IPS-18a (cell line): ENCODE measurements at regions not wholly inside any gene's neighbourhood (a gene's known extent, or its start where the extent isn't known, plus 50 kb on each side); places are given as distances from the start of the nearest gene placed in this dataset.

Source experiments
- H3K27ac ChIP-seq: one replicate; pipeline ENCODE4 v1.5.1; 2013; ENCODE audit warnings: low read length
- H3K27me3 ChIP-seq: one replicate; pipeline ENCODE4 v1.6.1; 2013; ENCODE audit warnings: mild to moderate bottlenecking, low read length; ENCODE audit not compliant: control insufficient read depth, insufficient read depth
- H3K36me3 ChIP-seq: one replicate; pipeline ENCODE4 v1.6.1; 2013; ENCODE audit warnings: low read depth, low read length; ENCODE audit not compliant: control insufficient read depth
- H3K4me1 ChIP-seq: one replicate; pipeline ENCODE4 v1.6.1; 2013; ENCODE audit warnings: low read depth, low read length; ENCODE audit not compliant: control insufficient read depth
- H3K4me3 ChIP-seq: one replicate; pipeline ENCODE4 v1.5.1; 2013; ENCODE audit warnings: low read length
- H3K9ac ChIP-seq: one replicate; pipeline ENCODE4 v1.6.1; 2013; ENCODE audit warnings: mild to moderate bottlenecking, low read length, moderate library complexity
- H3K9me3 ChIP-seq: one replicate; pipeline ENCODE4 v1.6.1; 2013; ENCODE audit warnings: low read depth, low read length; ENCODE audit not compliant: control insufficient read depth

DNA sequence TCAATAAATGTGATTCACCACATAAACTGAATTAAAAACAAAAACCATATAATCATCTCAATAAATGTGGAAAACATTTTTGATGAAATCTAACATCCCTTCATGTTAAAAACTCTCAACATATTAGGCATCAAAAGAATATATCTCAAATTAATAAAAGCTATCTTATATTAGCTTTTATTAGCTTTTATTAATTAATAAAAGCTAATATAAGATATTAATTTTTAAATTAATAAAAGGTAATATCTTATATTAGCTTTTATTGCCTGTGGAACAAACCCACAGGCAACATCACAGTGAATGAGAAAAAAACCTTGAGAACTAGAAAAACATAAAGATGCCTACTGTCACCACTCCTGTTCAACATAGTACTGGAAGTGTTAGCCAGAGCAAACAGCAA lies 338.9 kb upstream of the GRIA1 start:
- Histone ChIP-seq H3K4me3 (no peak overlapping the region), H3K36me3 (no peaks in the 10 kb centered on the region), H3K9ac (no peak overlapping the region), H3K27ac (no peak overlapping the region), H3K27me3 (no peaks in the 10 kb centered on the region), H3K4me1 (peaks cover 2% of the 10 kb centered on the region), H3K9me3 (no peaks in the 10 kb centered on the region)

DNA sequence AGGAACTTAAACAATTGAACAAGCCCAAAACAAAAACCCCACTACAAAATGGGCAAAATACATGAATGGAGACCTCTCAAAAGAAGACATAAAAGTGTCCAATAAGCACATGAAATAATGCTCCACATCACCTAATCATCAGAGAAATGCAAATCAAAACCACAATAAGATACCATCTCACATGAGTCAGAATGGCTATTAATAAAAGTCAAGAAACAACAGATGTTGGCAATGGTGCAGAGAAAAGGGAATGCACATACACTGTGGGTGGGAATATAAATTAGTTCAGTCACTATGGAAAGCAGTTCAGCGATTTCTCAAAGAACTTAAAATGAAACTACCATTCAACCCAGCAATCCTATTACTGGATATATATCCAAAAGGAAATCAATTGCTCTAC lies 337.4 kb upstream of the GRIA1 start:
- no peaks in the 10 kb centered on the region for H3K9me3 ChIP-seq

DNA sequence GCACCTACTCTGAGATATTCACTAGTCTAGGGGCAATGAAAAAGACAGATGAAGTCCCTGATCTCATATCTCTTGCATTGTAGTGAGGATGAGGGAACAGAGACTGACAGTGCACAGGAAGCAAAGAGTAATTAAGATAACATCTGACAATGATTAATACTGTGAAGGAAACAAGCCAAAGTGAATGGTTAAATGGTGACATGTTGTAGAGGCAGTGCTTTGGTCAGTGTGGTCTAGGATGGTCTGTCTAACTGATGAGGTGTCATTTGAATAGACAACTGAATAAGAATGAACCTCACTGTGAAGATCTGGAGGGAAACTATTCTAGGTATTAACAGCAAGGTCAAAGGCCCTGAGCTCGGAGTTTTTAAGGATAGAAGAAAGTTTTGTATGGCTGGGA lies 333.3 kb upstream of the GRIA1 start:
- Histone ChIP-seq H3K9ac (no peak overlapping the region), H3K36me3 (no peaks in the 10 kb centered on the region), H3K4me3 (no peak overlapping the region), H3K27ac (no peak overlapping the region), H3K9me3 (no peaks in the 10 kb centered on the region), H3K4me1 (peaks cover 5% of the 10 kb centered on the region), H3K27me3 (no peaks in the 10 kb centered on the region)

More for the DNA sequence above, 337.4 kb upstream of the GRIA1 start:
- no peaks in the 10 kb centered on the region for H3K27me3 ChIP-seq
- no peak overlapping the region for H3K4me3 ChIP-seq
- no peak overlapping the region for H3K27ac ChIP-seq
- no peaks in the 10 kb centered on the region for H3K36me3 ChIP-seq
- H3K4me1 ChIP-seq = peaks cover 1% of the 10 kb centered on the region
- H3K9ac ChIP-seq = no peak overlapping the region

GRCh38 chr5:153158608-153159007 lies 331.9 kb upstream of the GRIA1 start:
- no peaks in the 10 kb centered on the region for H3K27me3 ChIP-seq
- no peak overlapping the region for H3K27ac ChIP-seq
- no peaks in the 10 kb centered on the region for H3K9me3 ChIP-seq
- H3K36me3 ChIP-seq = no peaks in the 10 kb centered on the region
- H3K4me1 ChIP-seq = peaks cover 5% of the 10 kb centered on the region
- no peak overlapping the region for H3K4me3 ChIP-seq
- H3K9ac ChIP-seq = no peak overlapping the region

DNA sequence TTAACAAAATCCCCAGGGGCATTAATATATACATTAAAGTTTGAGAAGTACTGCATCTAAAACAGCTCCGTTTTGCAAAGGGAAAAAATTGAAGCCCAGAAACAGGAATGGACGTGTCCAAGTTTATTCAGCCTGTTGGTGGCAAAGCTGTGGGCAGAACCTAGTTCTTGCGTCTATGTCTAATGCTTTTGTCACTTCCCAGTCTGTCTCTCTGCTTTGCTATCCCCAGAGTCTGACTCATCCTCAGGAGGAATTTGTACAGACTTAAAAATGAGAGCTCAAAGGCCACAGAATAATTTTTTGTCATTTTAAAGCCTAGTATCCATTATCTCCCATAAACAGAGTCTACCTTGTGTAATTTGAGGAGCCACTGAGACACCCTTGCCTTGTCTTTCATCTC lies 330.9 kb upstream of the GRIA1 start:
- no peak overlapping the region for H3K9ac ChIP-seq
- no peaks in the 10 kb centered on the region for H3K36me3 ChIP-seq
- peaks cover 5% of the 10 kb centered on the region for H3K4me1 ChIP-seq
- no peaks in the 10 kb centered on the region for H3K9me3 ChIP-seq
- no peak overlapping the region for H3K27ac ChIP-seq
- no peak overlapping the region for H3K4me3 ChIP-seq
- no peaks in the 10 kb centered on the region for H3K27me3 ChIP-seq

GRCh38 chr5:153168241-153168640 lies 322.2 kb upstream of the GRIA1 start:
- Histone ChIP-seq H3K36me3 (no peaks in the 10 kb centered on the region), H3K9me3 (no peaks in the 10 kb centered on the region), H3K4me3 (no peak overlapping the region), H3K27me3 (no peaks in the 10 kb centered on the region), H3K4me1 (no peaks in the 10 kb centered on the region), H3K9ac (no peak overlapping the region), H3K27ac (no peak overlapping the region)

GRCh38 chr5:153187503-153187902 lies 303.0 kb upstream of the GRIA1 start:
- Histone ChIP-seq H3K9me3 (no peaks in the 10 kb centered on the region), H3K4me3 (no peak overlapping the region)

DNA sequence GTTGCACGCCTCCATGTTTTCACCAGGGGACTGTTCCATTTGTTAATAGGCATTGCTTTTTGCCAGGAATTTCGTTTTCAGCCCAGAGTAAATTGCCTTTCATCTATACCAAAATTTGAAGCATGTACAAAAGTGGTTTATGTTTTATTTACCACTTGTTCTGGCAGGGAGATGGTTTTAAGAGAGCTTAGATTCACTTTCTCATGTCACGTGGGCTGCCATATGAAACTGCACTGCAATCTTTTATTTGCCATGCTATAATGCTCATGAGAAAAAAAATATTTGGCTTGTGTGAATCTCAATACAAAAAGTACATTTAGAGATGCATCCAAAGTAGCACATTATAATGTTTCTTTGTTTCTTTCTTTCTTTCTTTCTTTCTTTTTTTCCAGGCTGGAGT lies 284.1 kb upstream of the GRIA1 start:
- Histone ChIP-seq H3K27me3 (no peaks in the 10 kb centered on the region), H3K9me3 (no peaks in the 10 kb centered on the region), H3K9ac (no peak overlapping the region), H3K36me3 (no peaks in the 10 kb centered on the region), H3K4me1 (peaks cover 6% of the 10 kb centered on the region), H3K27ac (no peak overlapping the region), H3K4me3 (no peak overlapping the region)

More at GRCh38 chr5:153187503-153187902, 303.0 kb upstream of the GRIA1 start:
- Histone ChIP-seq H3K27me3 (no peaks in the 10 kb centered on the region), H3K4me1 (no peaks in the 10 kb centered on the region), H3K27ac (no peak overlapping the region), H3K9ac (no peak overlapping the region), H3K36me3 (no peaks in the 10 kb centered on the region)

DNA sequence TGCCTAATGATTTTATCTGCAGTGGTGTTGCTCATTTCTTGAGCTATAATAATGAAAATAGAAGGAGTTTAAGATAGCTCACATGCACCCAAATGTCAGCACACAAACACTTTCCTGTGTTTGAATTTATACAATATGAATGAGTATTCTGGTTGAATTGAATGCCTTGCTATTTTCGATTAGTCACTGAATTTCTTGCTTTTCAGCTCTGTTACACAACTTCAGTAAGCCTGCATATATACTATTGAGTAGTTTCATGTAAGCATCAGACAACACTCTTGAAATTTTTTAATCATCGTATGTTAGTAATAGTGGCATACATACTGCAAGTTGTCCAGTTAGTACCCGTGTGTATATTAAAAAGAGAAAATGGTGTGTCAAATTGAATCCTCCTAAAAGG lies 281.5 kb upstream of the GRIA1 start:
- Histone ChIP-seq H3K4me3 (no peak overlapping the region), H3K27me3 (no peaks in the 10 kb centered on the region), H3K27ac (no peak overlapping the region), H3K4me1 (peaks cover 6% of the 10 kb centered on the region), H3K9ac (no peak overlapping the region), H3K36me3 (no peaks in the 10 kb centered on the region), H3K9me3 (no peaks in the 10 kb centered on the region)

DNA sequence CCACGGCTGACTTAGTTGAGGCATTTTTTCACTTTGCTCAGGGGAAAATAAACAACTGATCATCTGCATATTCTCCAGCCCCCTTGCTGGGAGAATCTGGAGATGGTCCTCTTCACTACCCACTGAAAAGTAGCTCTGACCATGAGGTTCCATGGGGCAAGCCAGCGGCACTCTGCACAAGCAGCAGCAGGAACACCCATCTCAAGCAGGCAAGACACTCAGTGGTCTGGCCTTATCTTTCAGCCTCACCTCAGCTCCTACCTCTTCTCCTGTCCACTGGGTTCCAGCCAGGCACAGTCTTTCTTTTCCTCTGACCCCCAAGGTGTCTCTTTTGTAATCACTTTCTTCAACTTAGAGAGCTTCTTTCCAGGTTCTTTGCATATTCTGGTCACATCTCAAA lies 280.8 kb upstream of the GRIA1 start:
- H3K9ac ChIP-seq = no peak overlapping the region
- no peak overlapping the region for H3K27ac ChIP-seq
- no peaks in the 10 kb centered on the region for H3K36me3 ChIP-seq
- peaks cover 6% of the 10 kb centered on the region for H3K4me1 ChIP-seq
- H3K27me3 ChIP-seq = no peaks in the 10 kb centered on the region
- no peaks in the 10 kb centered on the region for H3K9me3 ChIP-seq
- H3K4me3 ChIP-seq = no peak overlapping the region

GRCh38 chr5:153211076-153211475 lies 279.4 kb upstream of the GRIA1 start:
- Histone ChIP-seq H3K4me3 (no peak overlapping the region), H3K27me3 (no peaks in the 10 kb centered on the region), H3K9ac (no peak overlapping the region), H3K27ac (no peak overlapping the region), H3K4me1 (peaks cover 6% of the 10 kb centered on the region), H3K36me3 (no peaks in the 10 kb centered on the region), H3K9me3 (no peaks in the 10 kb centered on the region)

DNA sequence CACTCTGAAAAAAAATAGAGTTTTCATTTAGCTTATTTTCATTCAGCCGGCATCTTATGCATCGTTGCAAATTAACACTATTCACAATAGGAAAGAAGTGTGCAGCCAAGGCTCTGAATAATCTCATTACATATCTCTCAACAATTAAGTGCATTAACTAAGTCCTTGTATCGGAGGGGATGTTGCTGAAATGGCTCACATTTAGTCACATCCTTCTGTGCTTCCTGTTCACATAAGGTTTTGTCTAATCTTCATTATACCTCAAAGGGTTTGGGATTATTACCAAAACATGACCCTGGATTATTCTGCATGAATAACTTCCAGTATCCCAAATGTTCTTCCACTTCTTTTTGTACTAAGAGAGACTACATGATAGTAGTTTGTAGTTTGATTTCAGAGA lies 278.0 kb upstream of the GRIA1 start:
- H3K4me3 ChIP-seq = no peak overlapping the region
- H3K36me3 ChIP-seq = no peaks in the 10 kb centered on the region
- H3K27me3 ChIP-seq = no peaks in the 10 kb centered on the region
- H3K9ac ChIP-seq = no peak overlapping the region
- H3K4me1 ChIP-seq = peaks cover 6% of the 10 kb centered on the region
- no peak overlapping the region for H3K27ac ChIP-seq
- peaks cover 2% of the 10 kb centered on the region for H3K9me3 ChIP-seq
